Fibroblast of lung (primary cell): ENCODE measurements at regions not wholly inside any gene's neighbourhood (a gene's known extent, or its start where the extent isn't known, plus 50 kb on each side); places are given as distances from the start of the nearest gene placed in this dataset.

ENCODE experiments used
- CTCF ChIP-seq, 2 donors: IDR thresholded peaks in 1 of 2; conservative IDR thresholded peaks in 1 of 2; 1 replicate in 1 of 2; 2 replicates in 1 of 2; pipeline ENCODE4 v1.5.1; 2011 to 2012; ENCODE audit warnings: low read length in 2 of 2, control low read depth in 1 of 2, inconsistent platforms in 1 of 2, low read depth in 1 of 2, mild to moderate bottlenecking in 1 of 2
- EZH2 ChIP-seq: IDR thresholded peaks from 2 replicates; pipeline ENCODE4 v1.5.1; 2012; ENCODE audit warnings: low read length, control low read depth, mild to moderate bottlenecking; ENCODE audit errors: missing control alignments

- TF ChIP-seq CTCF (conservative IDR thresholded peaks at IDR 0.05 in 1 of 2, IDR thresholded peaks at IDR 0.05 in 1 of 2; ENCODE audit: low read depth in 1 of 2, low read length in 2 of 2) (no peak), EZH2 (no peak)
These were observed 448.2 kb upstream of the FAT1 start for GRCh38 chr4:187171706-187172339.
